Right cardiac atrium (tissue), 5 donors: ENCODE measurements at regions not wholly inside any gene's neighbourhood (a gene's known extent, or its start where the extent isn't known, plus 50 kb on each side); places are given as distances from the start of the nearest gene placed in this dataset.
A peak's percentile ranks its signal among the peaks of the same experiment; 100 is the strongest.

Experiments
- ATAC-seq, 2 donors: fragments of 200-7000 bp; cut with Tn5 transposase; one replicate each; pipeline versions ENCODE4 v1.8.0 to v1.9.1; 2020; ENCODE audit warnings: moderate library complexity in 2 of 2, mild to moderate bottlenecking in 1 of 2
- DNase-seq, 3 donors: peaks; one replicate each; pipeline ENCODE4 v3.0.0-alpha.2; 2020
- H3K27ac ChIP-seq: one replicate; pipeline ENCODE4 v1.5.1; 2013; ENCODE audit warnings: mild to moderate bottlenecking, low read length, control low read depth, moderate library complexity
- H3K27me3 ChIP-seq: one replicate; pipeline ENCODE4 v1.6.1; 2013; ENCODE audit not compliant: control insufficient read depth, insufficient read depth
- H3K4me1 ChIP-seq: one replicate; pipeline ENCODE4 v1.6.1; 2013; ENCODE audit warnings: low read length; ENCODE audit not compliant: control insufficient read depth, insufficient read depth
- H3K4me3 ChIP-seq: one replicate; pipeline ENCODE4 v1.5.1; 2013; ENCODE audit warnings: low read length, control low read depth
- H3K9me3 ChIP-seq: one replicate; pipeline ENCODE4 v1.6.1; 2013; ENCODE audit warnings: low read length; ENCODE audit not compliant: control insufficient read depth
- WGBS: extraction: QIAGEN DNeasy Blood & Tissue Kit; methylation state at CpG from one replicate; pipeline ENCODE4 v1.1.7; 2013; 5-methylcytosine and 5-hydroxymethylcytosine counted together
- intact Hi-C, 4 donors: fragments of 100-400 bp; cut with DNase I; formaldehyde crosslinking; loops; one replicate each; pipeline versions ENCODE4 v1.11.0 to v1.14.0; 2022 to 2023
- donor health status: healthy with polysubstance abuse.
- donor health status: DM: no; HTN: yes; CAD: no.
- donor health status: DM: no; HTN: no; CAD: no.
- donor health status: DM: no; HTN: yes; CAD: no; lungs with severe emphysema.
- donor health status: DM: yes; HTN: yes; CAD: no.

DNA sequence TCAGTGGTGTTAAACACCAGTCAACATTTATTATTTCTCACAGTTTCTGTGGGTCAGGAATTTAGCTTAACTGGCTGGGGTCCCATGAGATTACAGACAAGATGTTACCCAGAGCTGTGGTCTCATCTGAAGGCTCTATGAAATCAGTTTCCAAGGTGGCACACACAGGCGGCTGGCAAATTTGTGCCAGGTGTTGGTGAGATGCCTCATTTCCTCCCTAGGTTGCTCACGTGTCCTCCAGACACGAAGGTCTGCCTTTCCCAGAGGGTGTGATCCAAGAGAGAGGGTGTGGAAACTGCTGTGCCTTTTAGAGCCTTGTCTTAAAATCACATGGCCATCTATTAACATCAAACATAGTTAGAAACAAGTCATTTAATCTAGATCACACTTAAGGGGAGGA, 209.0 kb downstream of the JCAD start:
- H3K4me1 ChIP-seq, result peaks cover 2% of the 10 kb centered on the region
- no peak overlapping the region for H3K27ac ChIP-seq
- DNase-seq, result no peak
- intact Hi-C loops, result no loop called here
- ATAC-seq, result no peak
- no peaks in the 10 kb centered on the region for H3K27me3 ChIP-seq
- no peaks in the 10 kb centered on the region for H3K9me3 ChIP-seq
- WGBS, result 72% methylated on average over 3 of the region's 3 CpGs
- H3K4me3 ChIP-seq, result no peak overlapping the region

DNA sequence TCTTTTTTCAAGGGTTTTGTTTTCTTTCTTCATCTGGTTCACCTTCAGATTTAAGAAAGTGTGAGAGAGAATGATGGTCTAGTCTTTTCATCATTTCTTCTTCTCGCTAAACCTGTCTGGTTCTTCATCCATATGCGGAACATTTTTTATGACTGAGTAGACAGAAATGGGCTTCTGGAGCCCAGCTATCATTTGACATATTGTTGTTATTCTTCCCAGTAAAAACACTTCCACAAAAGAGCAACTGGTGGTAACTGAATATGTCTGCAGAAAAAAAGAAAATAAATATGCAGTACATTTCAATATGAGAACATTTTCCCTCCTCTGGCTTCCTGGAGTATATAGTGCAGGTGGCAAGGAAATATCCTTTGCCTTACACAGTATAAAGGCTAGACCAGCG, 209.5 kb downstream of the JCAD start:
- no peak overlapping the region for H3K4me3 ChIP-seq
- ATAC-seq, result no peak

DNA sequence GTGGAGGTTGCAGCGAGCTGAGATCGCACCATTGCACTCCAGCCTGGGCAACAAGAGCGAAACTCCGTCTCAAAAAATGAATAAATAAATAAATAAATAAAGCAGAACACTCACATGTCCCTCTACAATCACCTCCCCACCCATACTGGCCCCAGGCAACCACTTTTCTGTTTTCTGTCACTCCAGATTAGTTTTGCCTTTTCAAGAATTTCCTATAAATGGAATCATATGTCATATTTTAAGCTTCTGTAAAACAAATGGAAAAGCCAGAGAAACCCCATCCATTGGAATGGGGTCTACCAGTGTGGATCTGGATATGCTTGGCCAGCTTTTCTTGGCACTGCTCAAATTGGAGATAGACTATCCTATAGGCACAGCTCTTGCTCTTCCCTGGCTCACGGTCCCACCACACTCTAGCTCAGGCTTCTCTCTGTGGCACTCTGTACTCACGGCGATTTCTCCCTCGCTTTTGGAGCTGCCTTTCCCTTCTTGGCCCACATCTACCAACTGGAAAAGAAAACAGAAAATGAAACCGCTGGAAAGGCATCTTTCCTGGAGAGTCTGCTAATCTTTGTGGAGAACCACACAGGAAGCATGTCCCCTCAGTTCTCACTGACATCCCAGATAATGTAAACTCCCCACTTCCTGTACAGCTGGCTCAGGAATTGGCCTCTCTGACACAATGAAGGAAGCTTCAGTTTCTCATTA, 210.1 kb downstream of the JCAD start:
- WGBS, result 55% methylated on average over 9 of the region's 9 CpGs
- intact Hi-C loops, result loop anchor here in 2 of 4 donors (10.0 kb wide), 2 partner anchors 114 to 254 kb away; no protein-coding TSS in a partner anchor
- ATAC-seq (peak; percentile 79 to 89), DNase-seq (peak in 1 of 3 donors; percentile 61)
- H3K27me3 ChIP-seq, result no peaks in the 10 kb centered on the region
- no peaks in the 10 kb centered on the region for H3K9me3 ChIP-seq
- H3K4me1 ChIP-seq, result peaks cover 2% of the 10 kb centered on the region
- H3K27ac ChIP-seq, result no peak overlapping the region
- H3K4me3 ChIP-seq, result peak overlapping the region; percentile 7

More for the DNA sequence above, 209.5 kb downstream of the JCAD start:
- WGBS, result 58% methylated on average over 3 of the region's 3 CpGs
- Histone ChIP-seq H3K27me3 (no peaks in the 10 kb centered on the region), H3K27ac (no peak overlapping the region), H3K4me1 (peaks cover 2% of the 10 kb centered on the region), H3K9me3 (no peaks in the 10 kb centered on the region)
- intact Hi-C loops, result loop anchor here in 2 of 4 donors (10.0 kb wide), 2 partner anchors 115 to 255 kb away; no protein-coding TSS in a partner anchor
- DNase-seq, result no peak

DNA sequence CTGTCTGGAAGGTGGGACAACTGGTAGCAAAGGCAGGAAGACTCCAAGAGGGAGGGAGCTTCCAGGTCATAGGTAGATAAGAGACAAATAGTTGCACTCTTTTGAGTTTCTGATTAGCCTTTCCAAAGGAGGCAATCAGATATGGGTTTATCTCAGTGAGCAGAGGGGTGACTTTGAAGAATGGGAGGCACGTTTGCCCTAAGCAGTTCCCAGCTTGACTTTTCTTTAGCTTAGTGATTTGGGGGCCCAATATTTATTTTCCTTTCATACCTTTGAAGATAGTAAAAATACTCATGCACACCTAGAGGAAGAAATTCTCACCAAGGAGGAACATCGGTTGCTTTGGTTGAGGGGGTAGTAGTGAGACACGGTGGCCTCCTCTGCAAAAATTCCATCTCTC, 212.1 kb upstream of the SVIL start:
- 90% methylated on average over 3 of the region's 3 CpGs for WGBS
- no peak overlapping the region for H3K4me3 ChIP-seq
- ATAC-seq (no peak), DNase-seq (no peak)
- intact Hi-C loops, result loop anchor here in 2 of 4 donors (10.0 kb wide), 2 partner anchors 112 to 252 kb away; no protein-coding TSS in a partner anchor
- H3K9me3 ChIP-seq, result no peaks in the 10 kb centered on the region
- no peak overlapping the region for H3K27ac ChIP-seq
- H3K4me1 ChIP-seq, result peaks cover 2% of the 10 kb centered on the region
- H3K27me3 ChIP-seq, result no peaks in the 10 kb centered on the region

DNA sequence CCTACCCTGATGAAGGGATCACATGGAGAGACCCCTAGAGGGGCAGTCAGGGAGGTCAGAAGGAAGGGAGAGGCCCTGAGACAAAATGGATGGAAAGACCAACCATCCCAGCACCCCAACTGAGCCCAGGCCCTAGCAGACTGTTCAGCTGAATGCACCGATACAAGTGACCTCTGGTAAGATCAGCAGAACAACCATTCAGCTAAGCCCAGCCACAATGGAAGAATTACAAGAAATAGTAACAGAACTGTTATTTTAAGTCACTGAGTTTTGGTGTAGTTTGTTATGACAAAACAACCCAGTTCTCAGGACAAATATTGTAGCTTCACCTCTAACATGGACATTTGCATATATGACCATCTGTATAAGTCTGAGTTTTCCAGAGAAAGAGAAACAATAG, 210.4 kb upstream of the SVIL start:
- intact Hi-C loops, result loop anchor here in 2 of 4 donors (10.0 kb wide), 2 partner anchors 110 to 250 kb away; no protein-coding TSS in a partner anchor
- no peak for DNase-seq
- Histone ChIP-seq H3K27ac (no peak overlapping the region), H3K4me3 (no peak overlapping the region), H3K4me1 (peaks cover 2% of the 10 kb centered on the region), H3K9me3 (no peaks in the 10 kb centered on the region), H3K27me3 (no peaks in the 10 kb centered on the region)
- ATAC-seq, result no peak
- WGBS, result 100% methylated on average over 1 of the region's 1 CpG

DNA sequence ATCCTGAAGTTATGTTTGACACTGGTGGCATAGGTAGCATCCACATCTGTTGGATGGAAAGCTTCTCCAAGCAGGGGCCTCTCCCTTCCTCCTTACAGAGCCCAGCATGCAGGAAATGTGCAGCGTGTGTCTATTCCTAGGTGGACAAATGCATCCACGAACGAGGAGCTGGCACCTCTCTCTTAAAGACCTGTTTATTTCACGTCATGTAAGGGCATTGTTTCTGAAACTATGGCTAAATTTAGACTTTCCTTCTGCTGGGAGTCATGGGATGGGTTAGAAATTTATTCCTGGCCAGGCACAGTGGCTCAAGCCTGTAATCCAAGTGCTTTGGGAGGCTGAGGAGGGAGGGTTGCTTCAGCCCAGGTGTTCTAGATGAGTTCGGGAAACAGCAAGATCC, 208.4 kb upstream of the SVIL start:
- Histone ChIP-seq H3K27me3 (no peaks in the 10 kb centered on the region), H3K4me3 (no peak overlapping the region), H3K4me1 (peaks cover 4% of the 10 kb centered on the region), H3K9me3 (no peaks in the 10 kb centered on the region), H3K27ac (peak overlapping the region; percentile 73)
- ATAC-seq (peak in 1 of 2 donors; percentile 5), DNase-seq (no peak)
- intact Hi-C loops, result loop anchor here in 2 of 4 donors (10.0 kb wide), 2 partner anchors 108 to 248 kb away; no protein-coding TSS in a partner anchor
- WGBS, result 57% methylated on average over 5 of the region's 5 CpGs

DNA sequence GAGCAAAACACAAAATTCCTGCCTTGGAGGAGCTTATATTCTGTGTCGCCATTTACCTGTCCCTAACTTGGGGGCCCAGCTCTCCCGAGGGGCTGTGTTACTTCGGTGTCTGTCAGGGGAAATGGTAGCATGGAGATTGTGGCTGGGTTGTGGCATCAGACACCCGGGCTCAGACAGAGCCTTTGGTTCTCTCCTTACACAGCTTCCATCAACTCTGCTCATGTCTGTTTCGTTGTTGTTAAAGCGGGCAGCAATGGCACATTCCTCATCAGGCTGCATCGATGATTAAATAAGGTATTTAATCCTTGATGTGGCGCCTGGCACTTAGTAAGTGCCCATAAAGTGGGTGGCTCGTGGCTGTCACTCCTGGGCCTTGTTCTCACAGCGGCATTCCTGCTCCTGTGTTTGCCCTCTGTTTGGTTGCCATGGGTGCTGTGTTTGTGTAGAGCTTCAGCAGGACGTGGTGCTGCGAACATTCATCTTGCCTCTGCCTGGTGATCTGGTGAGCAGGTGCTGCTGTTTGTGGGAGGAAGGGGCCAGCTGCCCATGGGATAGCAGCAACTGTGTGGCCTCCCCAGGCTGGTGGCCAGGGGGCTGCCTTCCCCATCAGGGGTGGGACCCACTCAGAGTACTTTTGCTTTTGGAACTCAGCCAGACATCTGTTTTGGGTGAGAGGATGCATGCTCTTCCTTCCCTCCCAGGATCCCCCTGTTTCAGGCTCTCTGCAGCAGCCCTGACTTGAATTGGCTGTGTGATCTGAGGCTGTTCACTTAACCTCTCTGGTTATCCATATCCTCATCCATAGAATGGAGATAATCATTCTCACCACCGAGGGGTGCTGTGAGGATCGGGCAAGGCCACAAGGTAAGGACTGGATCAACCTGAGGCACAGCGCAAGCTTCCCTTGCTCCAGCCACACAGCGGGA, 207.2 kb upstream of the SVIL start:
- Histone ChIP-seq H3K27ac (peak overlapping the region; percentile 98), H3K4me3 (no peak overlapping the region), H3K27me3 (no peaks in the 10 kb centered on the region), H3K4me1 (peaks cover 4% of the 10 kb centered on the region), H3K9me3 (no peaks in the 10 kb centered on the region)
- whole genome bisulfite sequencing, result 69% methylated on average over 16 of the region's 16 CpGs
- DNase-seq (peak; percentile 60 to 84 (median 74)), ATAC-seq (peak; percentile 87)
- intact Hi-C loops, result loop anchor here in 2 of 4 donors (10.0 kb wide), 2 partner anchors 107 to 247 kb away; no protein-coding TSS in a partner anchor

DNA sequence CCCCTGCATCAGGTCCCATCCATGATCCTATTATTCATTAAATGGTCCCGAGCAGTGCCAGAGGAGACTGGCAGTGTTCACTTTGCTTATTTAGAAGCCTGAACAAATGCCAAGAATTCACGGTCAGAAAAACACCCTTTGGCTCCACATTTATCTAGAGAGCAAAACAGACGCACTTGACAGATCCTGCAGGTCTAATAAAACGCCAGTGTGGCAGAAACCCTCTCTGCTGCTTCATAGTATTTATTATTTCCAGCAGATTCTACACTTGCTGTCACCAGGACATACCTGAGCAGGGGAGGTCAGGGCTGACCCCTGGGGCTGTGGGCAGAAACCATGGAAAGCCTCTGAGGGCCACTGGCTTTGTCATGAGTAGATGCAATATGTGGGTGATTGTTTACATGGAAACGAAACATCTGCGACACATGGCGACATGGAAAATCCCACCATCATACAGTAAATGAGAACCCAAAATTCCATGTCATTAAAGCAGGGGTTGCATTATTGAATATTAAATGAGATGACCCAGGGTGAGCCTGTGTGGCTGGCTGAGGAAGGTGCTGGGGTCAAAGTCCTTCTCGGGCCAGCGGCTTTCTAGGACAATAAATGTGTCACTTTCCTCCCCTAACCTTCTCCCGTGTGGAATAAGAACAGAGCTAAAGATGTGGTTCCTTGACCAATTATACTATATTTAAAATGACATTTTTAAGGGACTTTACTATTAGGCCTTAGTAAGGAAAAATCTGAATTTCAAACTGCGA, 205.9 kb upstream of the SVIL start:
- intact Hi-C loops, result loop anchor here in 2 of 4 donors (10.0 kb wide), 2 partner anchors 106 to 246 kb away; no protein-coding TSS in a partner anchor
- peaks cover 4% of the 10 kb centered on the region for H3K4me1 ChIP-seq
- H3K27ac ChIP-seq, result peak overlapping the region; percentile 90
- ATAC-seq (peak; percentile 20 to 23), DNase-seq (no peak)
- 65% methylated on average over 11 of the region's 11 CpGs for WGBS
- H3K4me3 ChIP-seq, result no peak overlapping the region
- H3K9me3 ChIP-seq, result no peaks in the 10 kb centered on the region
- no peaks in the 10 kb centered on the region for H3K27me3 ChIP-seq

DNA sequence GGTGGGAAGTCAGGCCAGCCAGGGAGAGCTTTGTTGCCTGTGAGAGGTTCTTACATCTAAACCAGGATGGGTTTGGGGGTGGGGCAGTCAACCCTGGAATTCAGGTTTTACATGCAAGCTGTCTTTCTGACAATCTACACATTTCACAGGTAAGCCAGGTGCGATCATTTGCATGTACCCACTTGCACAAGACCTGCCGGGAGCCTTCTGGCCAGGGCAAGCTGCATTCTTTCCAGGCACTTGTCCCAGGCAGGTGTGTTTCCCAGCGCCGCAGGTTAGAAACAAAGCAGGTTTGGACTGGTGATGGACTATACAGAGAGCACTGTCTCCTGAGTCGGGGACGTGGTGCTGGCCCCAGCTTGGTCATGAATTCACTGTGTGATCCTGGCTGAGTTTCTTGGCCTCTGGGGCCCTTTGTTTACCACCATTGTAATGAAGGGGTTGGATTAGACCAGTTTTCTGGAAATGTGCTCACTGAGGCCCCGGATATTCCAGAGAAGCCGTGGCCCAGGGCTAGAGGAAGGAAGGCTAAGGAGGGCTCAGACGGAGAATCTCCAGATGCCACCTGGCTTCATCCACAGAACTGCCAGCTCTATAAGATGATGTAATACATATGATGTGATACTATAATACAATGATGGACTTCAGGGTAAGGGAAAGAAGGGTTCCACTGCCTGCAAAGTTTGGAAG, 205.2 kb upstream of the SVIL start:
- peak overlapping the region; percentile 90 for H3K27ac ChIP-seq
- H3K4me1 ChIP-seq, result peaks cover 4% of the 10 kb centered on the region
- no peak overlapping the region for H3K4me3 ChIP-seq
- no peak for DNase-seq
- WGBS, result 84% methylated on average over 9 of the region's 9 CpGs
- ATAC-seq, result no peak
- H3K27me3 ChIP-seq, result no peaks in the 10 kb centered on the region
- intact Hi-C loops, result loop anchor here in 3 of 4 donors (10.0 kb wide), 2 partner anchors 105 to 245 kb away; no protein-coding TSS in a partner anchor
- no peaks in the 10 kb centered on the region for H3K9me3 ChIP-seq

DNA sequence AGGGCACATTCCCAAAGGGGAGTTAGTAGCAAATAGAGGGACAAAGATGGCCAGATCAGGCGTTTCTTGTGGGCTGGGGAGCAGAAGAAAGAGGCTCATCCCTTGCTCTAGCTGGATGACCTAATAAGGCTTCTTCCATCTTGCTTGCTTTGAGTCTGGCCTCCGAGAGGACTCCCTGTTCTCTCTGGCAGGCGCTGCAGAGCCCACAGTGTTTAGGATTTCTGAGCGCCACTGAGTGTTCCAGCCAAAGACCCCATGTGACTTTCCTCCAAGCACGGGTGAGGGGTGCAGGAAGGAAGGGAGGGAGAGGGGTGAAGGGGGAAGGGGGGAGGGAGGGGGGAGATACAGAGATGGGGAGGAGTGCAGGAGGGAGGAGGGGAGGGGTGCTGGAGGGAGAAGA, 203.8 kb upstream of the SVIL start:
- H3K27me3 ChIP-seq, result no peaks in the 10 kb centered on the region
- ATAC-seq (peak in 1 of 2 donors; percentile 13), DNase-seq (no peak)
- peaks cover 4% of the 10 kb centered on the region for H3K4me1 ChIP-seq
- no peak overlapping the region for H3K4me3 ChIP-seq
- H3K27ac ChIP-seq, result peak overlapping the region; percentile 67
- intact Hi-C loops, result loop anchor here in 1 of 4 donors (10.0 kb wide), 1 partner anchor 104 kb away; no protein-coding TSS in a partner anchor
- no peaks in the 10 kb centered on the region for H3K9me3 ChIP-seq
- WGBS, result 61% methylated on average over 5 of the region's 5 CpGs
